Keratinocyte (primary cell): ENCODE measurements at regions not wholly inside any gene's neighbourhood (a gene's known extent, or its start where the extent isn't known, plus 50 kb on each side); places are given as distances from the start of the nearest gene placed in this dataset.

Experiments
- DNase-seq: peaks from one replicate; pipeline ENCODE4 v3.0.0-alpha.2; 2011; ENCODE audit warnings: low read depth, missing footprints, low spot score
- FAIRE-seq: peaks from 2 replicates; lab custom pipeline; 2011; peaks lifted over from hg19 to GRCh38; lab: Jason Lieb, UNC
- H2AFZ ChIP-seq: 2 replicates; pipeline ENCODE4 v1.6.0; 2012; ENCODE audit warnings: low read length, control low read depth, inconsistent platforms; ENCODE audit not compliant: control insufficient read depth
- H3K27ac ChIP-seq: 2 replicates; pipeline ENCODE4 v1.5.1; 2011; ENCODE audit warnings: low read length; ENCODE audit not compliant: control insufficient read depth, insufficient read depth
- H3K27me3 ChIP-seq: 3 replicates; pipeline ENCODE4 v1.6.0; 2011; ENCODE audit warnings: low read length; ENCODE audit not compliant: control insufficient read depth, insufficient read depth; ENCODE audit errors: extremely low read depth
- H3K36me3 ChIP-seq, 2 experiments: 2 replicates in 1 of 2; 3 replicates in 1 of 2; pipeline ENCODE4 v1.5.1; 2011; ENCODE audit warnings: low read length in 2 of 2, mild to moderate bottlenecking in 1 of 2; ENCODE audit not compliant: control insufficient read depth in 2 of 2, insufficient read depth in 2 of 2; ENCODE audit errors: extremely low read depth in 1 of 2
- H3K4me1 ChIP-seq: 3 replicates; pipeline ENCODE4 v1.5.1; 2011; ENCODE audit warnings: low read length; ENCODE audit not compliant: control insufficient read depth, insufficient read depth; ENCODE audit errors: extremely low read depth
- H3K4me2 ChIP-seq: 3 replicates; pipeline ENCODE4 v1.6.0; 2011; ENCODE audit warnings: low read depth, low read length; ENCODE audit not compliant: control insufficient read depth, insufficient read depth; ENCODE audit errors: extremely low read depth
- H3K4me3 ChIP-seq, 3 experiments: fragments of 200-600 bp in 1 of 3; sonication (generic) in 1 of 3; 2 replicates in 2 of 3; 3 replicates in 1 of 3; pipeline ENCODE4 v1.5.1; 2011 to 2016; ENCODE audit warnings: low read length in 3 of 3, mild to moderate bottlenecking in 3 of 3, control low read depth in 2 of 3, inconsistent platforms in 1 of 3, low read depth in 1 of 3, mixed read lengths in 1 of 3, mixed run types in 1 of 3, moderate library complexity in 1 of 3; ENCODE audit not compliant: control insufficient read depth in 2 of 3, insufficient read depth in 2 of 3; ENCODE audit errors: extremely low read depth in 1 of 3
- H3K79me2 ChIP-seq: 2 replicates; pipeline ENCODE4 v1.6.0; 2012; ENCODE audit warnings: low read length; ENCODE audit not compliant: control insufficient read depth, insufficient read depth
- H3K9ac ChIP-seq: 3 replicates; pipeline ENCODE4 v1.6.0; 2011; ENCODE audit warnings: low read length; ENCODE audit not compliant: control insufficient read depth, insufficient read depth; ENCODE audit errors: extremely low read depth
- H3K9me1 ChIP-seq: 3 replicates; pipeline ENCODE4 v1.6.0; 2011; ENCODE audit warnings: low read length; ENCODE audit not compliant: control insufficient read depth, insufficient read depth; ENCODE audit errors: extremely low read depth
- H3K9me3 ChIP-seq: 2 replicates; pipeline ENCODE4 v1.5.1; 2012; ENCODE audit warnings: low read depth, low read length; ENCODE audit not compliant: control insufficient read depth
- H4K20me1 ChIP-seq: 3 replicates; pipeline ENCODE4 v1.6.0; 2011; ENCODE audit warnings: low read length; ENCODE audit not compliant: control insufficient read depth, insufficient read depth; ENCODE audit errors: extremely low read depth
- CTCF ChIP-seq, 3 experiments: IDR thresholded peaks in 1 of 3; conservative IDR thresholded peaks in 1 of 3; optimal IDR thresholded peaks in 1 of 3; 2 replicates in 2 of 3; 3 replicates in 1 of 3; pipeline versions ENCODE3 to v1.5.1; 2011; ENCODE audit warnings: low read length in 3 of 3, mild to moderate bottlenecking in 3 of 3, moderate library complexity in 2 of 3, control low read depth in 1 of 3, inconsistent platforms in 1 of 3; ENCODE audit not compliant: insufficient read depth in 2 of 3; ENCODE audit errors: extremely low read depth in 1 of 3
- EZH2 ChIP-seq: IDR thresholded peaks from one replicate; pipeline ENCODE4 v1.6.1; 2012; ENCODE audit warnings: inconsistent platforms, mild to moderate bottlenecking, low read length, moderate library complexity
- dilution Hi-C: fragments of 300-500 bp; cut with MboI; formaldehyde crosslinking; loops from one replicate; pipeline ENCODE4 v1.7.0; 2020; ENCODE audit warnings: low sequenced_read_pairs; ENCODE audit not compliant: extremely low pct_ligation_motif_present

GRCh38 chr12:126558219-126558618, 1493.0 kb downstream of the AACS start:
- Histone ChIP-seq H3K9me1 (no peaks in the 10 kb centered on the region), H3K9ac (no peak overlapping the region), H3K27ac (no peak overlapping the region), H3K4me3 (no peak overlapping the region), H3K79me2 (no peaks in the 10 kb centered on the region), H3K4me1 (no peaks in the 10 kb centered on the region), H3K9me3 (no peaks in the 10 kb centered on the region), H3K4me2 (no peak overlapping the region), H4K20me1 (no peaks in the 10 kb centered on the region), H3K36me3 (no peaks in the 10 kb centered on the region), H3K27me3 (no peaks in the 10 kb centered on the region), H2AFZ (no peak overlapping the region)
- TF ChIP-seq EZH2 = no peak
- TF ChIP-seq CTCF (optimal IDR thresholded peaks at IDR 0.05 in 1 of 3, IDR thresholded peaks at IDR 0.05 in 1 of 3, conservative IDR thresholded peaks at IDR 0.05 in 1 of 3; ENCODE audit: extremely low read depth in 1 of 3, insufficient read depth in 2 of 3, low read length in 3 of 3) = no peak
- dilution Hi-C loops = no loop called here
- DNase-seq (no peak), FAIRE-seq (no peak)

- Histone ChIP-seq H3K4me3 (no peak overlapping the region), H3K79me2 (no peaks in the 10 kb centered on the region), H3K27me3 (no peaks in the 10 kb centered on the region), H3K27ac (no peak overlapping the region), H3K9me1 (no peaks in the 10 kb centered on the region), H2AFZ (no peak overlapping the region), H3K36me3 (no peaks in the 10 kb centered on the region), H3K4me2 (no peak overlapping the region), H3K9ac (no peak overlapping the region), H3K9me3 (no peaks in the 10 kb centered on the region), H4K20me1 (no peaks in the 10 kb centered on the region), H3K4me1 (no peaks in the 10 kb centered on the region)
- dilution Hi-C loops = no loop called here
- DNase-seq = no peak
- FAIRE-seq = no peak
- TF ChIP-seq CTCF (optimal IDR thresholded peaks at IDR 0.05 in 1 of 3, IDR thresholded peaks at IDR 0.05 in 1 of 3, conservative IDR thresholded peaks at IDR 0.05 in 1 of 3; ENCODE audit: extremely low read depth in 1 of 3, insufficient read depth in 2 of 3, low read length in 3 of 3) (no peak), EZH2 (no peak)
Observed at GRCh38 chr12:126558810-126559209, 1493.6 kb downstream of the AACS start.
